ENCODE measurements at regions not wholly inside any gene's neighbourhood (a gene's known extent, or its start where the extent isn't known, plus 50 kb on each side); places are given as distances from the start of the nearest gene placed in this dataset.

GRCh38 chr6:87941556-87942358 lies 105.9 kb upstream of the SPACA1 start:
- no peaks in the 10 kb centered on the region for H3K36me3 ChIP-seq (ENCODE audit: control insufficient read depth, insufficient read depth, low read length)
- H3K9me3 ChIP-seq (ENCODE audit: control insufficient read depth, low read length): no peaks in the 10 kb centered on the region
- no peak for DNase-seq
- H3K27ac ChIP-seq (ENCODE audit: insufficient read depth, low read length, poor library complexity, severe bottlenecking): no peak overlapping the region
- H3K4me3 ChIP-seq (ENCODE audit: insufficient read depth, low read depth, low read length, poor library complexity, severe bottlenecking): no peak overlapping the region
- H3K4me1 ChIP-seq (ENCODE audit: control insufficient read depth, insufficient read depth, low read length, poor library complexity, severe bottlenecking): no peaks in the 10 kb centered on the region
- no peaks in the 10 kb centered on the region for H3K27me3 ChIP-seq (replicated peaks; ENCODE audit: control insufficient read depth, insufficient read depth, low read length, poor library complexity, severe bottlenecking)

GRCh38 chr6:87939776-87940175 lies 107.9 kb upstream of the SPACA1 start:
- no peak for DNase-seq
- no peaks in the 10 kb centered on the region for H3K27me3 ChIP-seq (replicated peaks; ENCODE audit: control insufficient read depth, insufficient read depth, low read length, poor library complexity, severe bottlenecking)
- no peaks in the 10 kb centered on the region for H3K9me3 ChIP-seq (ENCODE audit: control insufficient read depth, low read length)
- no peaks in the 10 kb centered on the region for H3K36me3 ChIP-seq (ENCODE audit: control insufficient read depth, insufficient read depth, low read length)
- no peak overlapping the region for H3K4me3 ChIP-seq (ENCODE audit: insufficient read depth, low read depth, low read length, poor library complexity, severe bottlenecking)
- H3K4me1 ChIP-seq (ENCODE audit: control insufficient read depth, insufficient read depth, low read length, poor library complexity, severe bottlenecking): no peaks in the 10 kb centered on the region
- H3K27ac ChIP-seq (ENCODE audit: insufficient read depth, low read length, poor library complexity, severe bottlenecking): no peak overlapping the region

GRCh38 chr6:87938287-87938686 lies 109.4 kb upstream of the SPACA1 start:
- H3K27ac ChIP-seq (ENCODE audit: insufficient read depth, low read length, poor library complexity, severe bottlenecking): no peak overlapping the region
- no peak overlapping the region for H3K4me3 ChIP-seq (ENCODE audit: insufficient read depth, low read depth, low read length, poor library complexity, severe bottlenecking)
- no peaks in the 10 kb centered on the region for H3K36me3 ChIP-seq (ENCODE audit: control insufficient read depth, insufficient read depth, low read length)
- H3K4me1 ChIP-seq (ENCODE audit: control insufficient read depth, insufficient read depth, low read length, poor library complexity, severe bottlenecking): no peaks in the 10 kb centered on the region
- no peak for DNase-seq
- no peaks in the 10 kb centered on the region for H3K9me3 ChIP-seq (ENCODE audit: control insufficient read depth, low read length)
- H3K27me3 ChIP-seq (replicated peaks; ENCODE audit: control insufficient read depth, insufficient read depth, low read length, poor library complexity, severe bottlenecking): no peaks in the 10 kb centered on the region

GRCh38 chr6:87936065-87936464 lies 111.6 kb upstream of the SPACA1 start:
- no peaks in the 10 kb centered on the region for H3K36me3 ChIP-seq (ENCODE audit: control insufficient read depth, insufficient read depth, low read length)
- DNase-seq: no peak
- no peak overlapping the region for H3K4me3 ChIP-seq (ENCODE audit: insufficient read depth, low read depth, low read length, poor library complexity, severe bottlenecking)
- H3K9me3 ChIP-seq (ENCODE audit: control insufficient read depth, low read length): no peaks in the 10 kb centered on the region
- no peak overlapping the region for H3K27ac ChIP-seq (ENCODE audit: insufficient read depth, low read length, poor library complexity, severe bottlenecking)
- no peaks in the 10 kb centered on the region for H3K4me1 ChIP-seq (ENCODE audit: control insufficient read depth, insufficient read depth, low read length, poor library complexity, severe bottlenecking)
- no peaks in the 10 kb centered on the region for H3K27me3 ChIP-seq (replicated peaks; ENCODE audit: control insufficient read depth, insufficient read depth, low read length, poor library complexity, severe bottlenecking)

- Histone ChIP-seq H3K27me3 (replicated peaks; ENCODE audit: control insufficient read depth, insufficient read depth, low read length, poor library complexity, severe bottlenecking) (no peaks in the 10 kb centered on the region), H3K36me3 (ENCODE audit: control insufficient read depth, insufficient read depth, low read length) (no peaks in the 10 kb centered on the region), H3K27ac (ENCODE audit: insufficient read depth, low read length, poor library complexity, severe bottlenecking) (no peak overlapping the region), H3K4me1 (ENCODE audit: control insufficient read depth, insufficient read depth, low read length, poor library complexity, severe bottlenecking) (no peaks in the 10 kb centered on the region), H3K4me3 (ENCODE audit: insufficient read depth, low read depth, low read length, poor library complexity, severe bottlenecking) (no peak overlapping the region), H3K9me3 (ENCODE audit: control insufficient read depth, low read length) (no peaks in the 10 kb centered on the region)
- no peak for DNase-seq
These were observed 112.4 kb upstream of the SPACA1 start for GRCh38 chr6:87935196-87935595.

- H3K4me1 ChIP-seq (ENCODE audit: control insufficient read depth, insufficient read depth, low read length, poor library complexity, severe bottlenecking): no peaks in the 10 kb centered on the region
- no peaks in the 10 kb centered on the region for H3K9me3 ChIP-seq (ENCODE audit: control insufficient read depth, low read length)
- DNase-seq: no peak
- no peaks in the 10 kb centered on the region for H3K36me3 ChIP-seq (ENCODE audit: control insufficient read depth, insufficient read depth, low read length)
- no peak overlapping the region for H3K4me3 ChIP-seq (ENCODE audit: insufficient read depth, low read depth, low read length, poor library complexity, severe bottlenecking)
- H3K27me3 ChIP-seq (replicated peaks; ENCODE audit: control insufficient read depth, insufficient read depth, low read length, poor library complexity, severe bottlenecking): no peaks in the 10 kb centered on the region
- H3K27ac ChIP-seq (ENCODE audit: insufficient read depth, low read length, poor library complexity, severe bottlenecking): no peak overlapping the region
These were observed 115.3 kb upstream of the SPACA1 start for GRCh38 chr6:87932361-87932760.

- Histone ChIP-seq H3K4me3 (ENCODE audit: insufficient read depth, low read depth, low read length, poor library complexity, severe bottlenecking) (no peak overlapping the region), H3K36me3 (ENCODE audit: control insufficient read depth, insufficient read depth, low read length) (no peaks in the 10 kb centered on the region), H3K4me1 (ENCODE audit: control insufficient read depth, insufficient read depth, low read length, poor library complexity, severe bottlenecking) (no peaks in the 10 kb centered on the region), H3K27ac (ENCODE audit: insufficient read depth, low read length, poor library complexity, severe bottlenecking) (no peak overlapping the region), H3K27me3 (replicated peaks; ENCODE audit: control insufficient read depth, insufficient read depth, low read length, poor library complexity, severe bottlenecking) (no peaks in the 10 kb centered on the region), H3K9me3 (ENCODE audit: control insufficient read depth, low read length) (no peaks in the 10 kb centered on the region)
- DNase-seq: peak; percentile 7 to 28 (median 12)
These were observed 117.8 kb upstream of the SPACA1 start for GRCh38 chr6:87929843-87930288.

GRCh38 chr6:87926687-87927086 lies 121.0 kb upstream of the SPACA1 start:
- no peaks in the 10 kb centered on the region for H3K36me3 ChIP-seq (ENCODE audit: control insufficient read depth, insufficient read depth, low read length)
- no peaks in the 10 kb centered on the region for H3K4me1 ChIP-seq (ENCODE audit: control insufficient read depth, insufficient read depth, low read length, poor library complexity, severe bottlenecking)
- DNase-seq: no peak
- no peaks in the 10 kb centered on the region for H3K27me3 ChIP-seq (replicated peaks; ENCODE audit: control insufficient read depth, insufficient read depth, low read length, poor library complexity, severe bottlenecking)
- no peak overlapping the region for H3K4me3 ChIP-seq (ENCODE audit: insufficient read depth, low read depth, low read length, poor library complexity, severe bottlenecking)
- H3K9me3 ChIP-seq (ENCODE audit: control insufficient read depth, low read length): no peaks in the 10 kb centered on the region
- H3K27ac ChIP-seq (ENCODE audit: insufficient read depth, low read length, poor library complexity, severe bottlenecking): no peak overlapping the region

GRCh38 chr6:87926072-87926471 lies 121.6 kb upstream of the SPACA1 start:
- no peak overlapping the region for H3K27ac ChIP-seq (ENCODE audit: insufficient read depth, low read length, poor library complexity, severe bottlenecking)
- H3K4me1 ChIP-seq (ENCODE audit: control insufficient read depth, insufficient read depth, low read length, poor library complexity, severe bottlenecking): no peaks in the 10 kb centered on the region
- H3K27me3 ChIP-seq (replicated peaks; ENCODE audit: control insufficient read depth, insufficient read depth, low read length, poor library complexity, severe bottlenecking): no peaks in the 10 kb centered on the region
- H3K4me3 ChIP-seq (ENCODE audit: insufficient read depth, low read depth, low read length, poor library complexity, severe bottlenecking): no peak overlapping the region
- H3K36me3 ChIP-seq (ENCODE audit: control insufficient read depth, insufficient read depth, low read length): no peaks in the 10 kb centered on the region
- DNase-seq: no peak
- H3K9me3 ChIP-seq (ENCODE audit: control insufficient read depth, low read length): no peaks in the 10 kb centered on the region

- no peak overlapping the region for H3K4me3 ChIP-seq (ENCODE audit: insufficient read depth, low read depth, low read length, poor library complexity, severe bottlenecking)
- H3K9me3 ChIP-seq (ENCODE audit: control insufficient read depth, low read length): no peaks in the 10 kb centered on the region
- H3K36me3 ChIP-seq (ENCODE audit: control insufficient read depth, insufficient read depth, low read length): no peaks in the 10 kb centered on the region
- DNase-seq: no peak
- no peaks in the 10 kb centered on the region for H3K27me3 ChIP-seq (replicated peaks; ENCODE audit: control insufficient read depth, insufficient read depth, low read length, poor library complexity, severe bottlenecking)
- H3K27ac ChIP-seq (ENCODE audit: insufficient read depth, low read length, poor library complexity, severe bottlenecking): no peak overlapping the region
- no peaks in the 10 kb centered on the region for H3K4me1 ChIP-seq (ENCODE audit: control insufficient read depth, insufficient read depth, low read length, poor library complexity, severe bottlenecking)
These were observed 122.1 kb upstream of the SPACA1 start for GRCh38 chr6:87925373-87926060.
